ENCODE measurements at regions not wholly inside any gene's neighbourhood (a gene's known extent, or its start where the extent isn't known, plus 50 kb on each side); places are given as distances from the start of the nearest gene placed in this dataset.
A peak's percentile ranks its signal among the peaks of the same experiment; 100 is the strongest.

DNA sequence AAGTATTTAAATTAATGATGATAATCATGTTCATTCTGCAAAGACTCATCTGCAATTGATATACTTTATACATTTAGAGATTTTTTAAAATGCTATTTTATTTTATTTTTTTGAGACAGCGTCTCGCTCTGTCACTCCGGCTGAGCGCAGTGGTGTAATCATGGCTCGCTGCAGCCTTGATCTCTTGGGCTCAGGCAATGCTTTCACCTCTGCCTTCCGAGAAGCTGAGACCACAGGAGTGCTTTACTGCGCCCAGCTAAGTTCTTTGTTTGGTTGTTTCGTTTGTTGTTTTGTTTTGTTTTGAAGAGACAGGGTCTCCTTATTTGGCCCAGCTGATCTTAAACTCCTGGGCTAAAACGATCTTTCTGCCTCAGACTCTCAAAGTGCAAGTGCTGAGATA, 1541.0 kb downstream of the PCDH7 start (continued):
- TF ChIP-seq, protein P1, sequence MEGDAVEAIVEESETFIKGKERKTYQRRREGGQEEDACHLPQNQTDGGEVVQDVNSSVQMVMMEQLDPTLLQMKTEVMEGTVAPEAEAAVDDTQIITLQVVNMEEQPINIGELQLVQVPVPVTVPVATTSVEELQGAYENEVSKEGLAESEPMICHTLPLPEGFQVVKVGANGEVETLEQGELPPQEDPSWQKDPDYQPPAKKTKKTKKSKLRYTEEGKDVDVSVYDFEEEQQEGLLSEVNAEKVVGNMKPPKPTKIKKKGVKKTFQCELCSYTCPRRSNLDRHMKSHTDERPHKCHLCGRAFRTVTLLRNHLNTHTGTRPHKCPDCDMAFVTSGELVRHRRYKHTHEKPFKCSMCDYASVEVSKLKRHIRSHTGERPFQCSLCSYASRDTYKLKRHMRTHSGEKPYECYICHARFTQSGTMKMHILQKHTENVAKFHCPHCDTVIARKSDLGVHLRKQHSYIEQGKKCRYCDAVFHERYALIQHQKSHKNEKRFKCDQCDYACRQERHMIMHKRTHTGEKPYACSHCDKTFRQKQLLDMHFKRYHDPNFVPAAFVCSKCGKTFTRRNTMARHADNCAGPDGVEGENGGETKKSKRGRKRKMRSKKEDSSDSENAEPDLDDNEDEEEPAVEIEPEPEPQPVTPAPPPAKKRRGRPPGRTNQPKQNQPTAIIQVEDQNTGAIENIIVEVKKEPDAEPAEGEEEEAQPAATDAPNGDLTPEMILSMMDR (IDR thresholded peaks at IDR 0.05) = no peak
- TF ChIP-seq ESRRA (IDR thresholded peaks at IDR 0.05; ENCODE audit: borderline replicate concordance, low read length) = no peak

- ChIA-PET POLR2A (no interaction called here), CTCF (no interaction called here)
- H3K9me3 ChIP-seq = no peaks in the 10 kb centered on the region
- no peak overlapping the region for H3K27ac ChIP-seq
- no peak overlapping the region for H3K4me3 ChIP-seq
- no peaks in the 10 kb centered on the region for H3K4me1 ChIP-seq
- 11% methylated on average over 1 of the region's 1 CpG for WGBS (ENCODE audit: missing lambda C conversion rate)
- TF ChIP-seq RAD21 (conservative IDR thresholded peaks at IDR 0.05 in 1 of 2, IDR thresholded peaks at IDR 0.05 in 1 of 2) = peak in 1 of 2 experiments; percentile 11; a peak in 1 of 5 replicates
- no peak for TF ChIP-seq EHF (CRISPR knock-in tag; IDR thresholded peaks at IDR 0.05)
- H3K4me2 ChIP-seq = no peak overlapping the region
- DNase-seq (ENCODE audit: low read depth in 1 of 2, low spot score in 1 of 2) (peak in 1 of 2 experiments; percentile 0), ATAC-seq (no peak), FAIRE-seq (no peak)
These were observed 1548.7 kb downstream of the PCDH7 start for GRCh38 chr4:32268863-32269262.

DNA sequence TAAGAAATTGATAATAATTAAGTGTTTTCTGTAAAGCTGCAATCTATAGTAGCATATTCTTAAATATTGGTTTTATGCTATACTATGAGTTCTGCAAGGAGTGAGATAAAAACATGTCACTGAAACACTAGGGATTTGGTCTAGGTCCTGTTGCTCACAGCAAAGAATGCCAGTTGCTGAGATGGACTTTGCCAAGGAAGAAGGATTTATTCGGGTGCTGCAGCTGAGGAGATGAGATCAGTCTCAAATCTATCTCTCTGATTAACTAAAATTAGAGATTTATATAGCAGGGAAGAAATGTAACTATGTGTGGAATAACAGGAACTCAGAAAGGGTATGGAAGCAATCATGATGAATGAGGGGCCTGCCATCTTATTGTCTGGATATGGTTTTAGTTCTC, 1569.9 kb downstream of the PCDH7 start:
- H3K9me3 ChIP-seq = no peaks in the 10 kb centered on the region
- H3K4me2 ChIP-seq = no peak overlapping the region
- WGBS (ENCODE audit: missing lambda C conversion rate) = 6% methylated on average over 1 of the region's 1 CpG
- H3K4me3 ChIP-seq = no peak overlapping the region
- TF ChIP-seq CBX2 (IDR thresholded peaks at IDR 0.05; ENCODE audit: borderline replicate concordance, low read depth) (no peak), FOXS1 (CRISPR knock-in tag; IDR thresholded peaks at IDR 0.05) (no peak), ESRRA (IDR thresholded peaks at IDR 0.05; ENCODE audit: borderline replicate concordance, low read length) (no peak), E2F6 (IDR thresholded peaks at IDR 0.05; ENCODE audit: borderline replicate concordance, low read depth) (no peak), CBX8 (IDR thresholded peaks at IDR 0.05) (no peak), HDAC2 (IDR thresholded peaks at IDR 0.05) (no peak), JUNB (IDR thresholded peaks at IDR 0.05) (no peak), NPAS2 (CRISPR knock-in tag; IDR thresholded peaks at IDR 0.05; ENCODE audit: borderline replicate concordance) (no peak), EHF (CRISPR knock-in tag; IDR thresholded peaks at IDR 0.05) (no peak), RFX5 (IDR thresholded peaks at IDR 0.05) (no peak), NR3C1 (IDR thresholded peaks at IDR 0.05) (no peak), HOXA7 (CRISPR knock-in tag; IDR thresholded peaks at IDR 0.05) (no peak)
- no peak overlapping the region for H3K27ac ChIP-seq
- ChIA-PET CTCF (no interaction called here), POLR2A (no interaction called here)
- no peak for ATAC-seq
- DNase-seq (ENCODE audit: low read depth in 1 of 2, low spot score in 1 of 2) = no peak
- H3K4me1 ChIP-seq = no peaks in the 10 kb centered on the region
- FAIRE-seq = no peak

DNA sequence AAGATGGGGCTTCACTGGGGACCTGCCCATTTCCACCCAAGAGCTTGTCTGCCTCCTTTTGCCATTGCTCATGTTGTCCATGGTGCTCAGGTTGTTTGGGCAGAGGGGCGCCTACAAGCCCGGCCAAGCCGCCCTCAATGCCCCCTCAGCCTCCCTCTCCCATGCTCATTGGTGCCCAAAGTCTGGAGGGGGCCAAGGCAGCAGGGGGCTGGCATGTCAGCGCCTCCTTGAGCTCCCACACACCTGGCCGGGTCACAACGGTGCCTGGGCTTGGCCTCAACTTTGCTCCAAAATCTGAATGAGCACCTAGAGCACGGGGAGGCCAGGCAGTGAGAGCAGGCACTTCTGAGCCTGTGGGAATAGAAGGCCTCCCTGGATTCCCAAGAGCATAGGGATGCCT, 1598.8 kb downstream of the PCDH7 start:
- TF ChIP-seq HDAC2 (IDR thresholded peaks at IDR 0.05) = no peak
- TF ChIP-seq, protein P2, sequence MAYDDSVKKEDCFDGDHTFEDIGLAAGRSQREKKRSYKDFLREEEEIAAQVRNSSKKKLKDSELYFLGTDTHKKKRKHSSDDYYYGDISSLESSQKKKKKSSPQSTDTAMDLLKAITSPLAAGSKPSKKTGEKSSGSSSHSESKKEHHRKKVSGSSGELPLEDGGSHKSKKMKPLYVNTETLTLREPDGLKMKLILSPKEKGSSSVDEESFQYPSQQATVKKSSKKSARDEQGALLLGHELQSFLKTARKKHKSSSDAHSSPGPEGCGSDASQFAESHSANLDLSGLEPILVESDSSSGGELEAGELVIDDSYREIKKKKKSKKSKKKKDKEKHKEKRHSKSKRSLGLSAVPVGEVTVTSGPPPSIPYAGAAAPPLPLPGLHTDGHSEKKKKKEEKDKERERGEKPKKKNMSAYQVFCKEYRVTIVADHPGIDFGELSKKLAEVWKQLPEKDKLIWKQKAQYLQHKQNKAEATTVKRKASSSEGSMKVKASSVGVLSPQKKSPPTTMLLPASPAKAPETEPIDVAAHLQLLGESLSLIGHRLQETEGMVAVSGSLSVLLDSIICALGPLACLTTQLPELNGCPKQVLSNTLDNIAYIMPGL (CRISPR knock-in tag; IDR thresholded peaks at IDR 0.05; ENCODE audit: borderline replicate concordance) = no peak
- no peak for TF ChIP-seq NPAS2 (CRISPR knock-in tag; IDR thresholded peaks at IDR 0.05; ENCODE audit: borderline replicate concordance)
- TF ChIP-seq, protein P1 (IDR thresholded peaks at IDR 0.05) = no peak
- TF ChIP-seq TFCP2L1 (CRISPR knock-in tag; IDR thresholded peaks at IDR 0.05) = no peak
- TF ChIP-seq ZNF302 (CRISPR knock-in tag; IDR thresholded peaks at IDR 0.05) = no peak
- TF ChIP-seq JUN (IDR thresholded peaks at IDR 0.05) = no peak
- TF ChIP-seq RAD21 (conservative IDR thresholded peaks at IDR 0.05 in 1 of 2, IDR thresholded peaks at IDR 0.05 in 1 of 2) = no peak
- no peak for TF ChIP-seq JUNB (IDR thresholded peaks at IDR 0.05)
- TF ChIP-seq, protein P3, sequence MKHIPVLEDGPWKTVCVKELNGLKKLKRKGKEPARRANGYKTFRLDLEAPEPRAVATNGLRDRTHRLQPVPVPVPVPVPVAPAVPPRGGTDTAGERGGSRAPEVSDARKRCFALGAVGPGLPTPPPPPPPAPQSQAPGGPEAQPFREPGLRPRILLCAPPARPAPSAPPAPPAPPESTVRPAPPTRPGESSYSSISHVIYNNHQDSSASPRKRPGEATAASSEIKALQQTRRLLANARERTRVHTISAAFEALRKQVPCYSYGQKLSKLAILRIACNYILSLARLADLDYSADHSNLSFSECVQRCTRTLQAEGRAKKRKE (CRISPR knock-in tag; IDR thresholded peaks at IDR 0.05; ENCODE audit: low read depth) = no peak
- TF ChIP-seq ESRRA (IDR thresholded peaks at IDR 0.05; ENCODE audit: borderline replicate concordance, low read length) = no peak
- TF ChIP-seq BCL3 (IDR thresholded peaks at IDR 0.05) = no peak
- no peak for TF ChIP-seq E2F6 (IDR thresholded peaks at IDR 0.05; ENCODE audit: borderline replicate concordance, low read depth)
- Histone ChIP-seq H3K27ac (no peak overlapping the region), H3K4me1 (no peaks in the 10 kb centered on the region), H3K4me2 (no peak overlapping the region), H3K4me3 (no peak overlapping the region), H3K9me3 (no peaks in the 10 kb centered on the region)
- DNase-seq (ENCODE audit: low read depth in 1 of 2, low spot score in 1 of 2) = no peak
- ATAC-seq = no peak
- 17% methylated on average over 1 of the region's 7 CpGs for WGBS (ENCODE audit: missing lambda C conversion rate)
- no peak for FAIRE-seq
- ChIA-PET POLR2A (no interaction called here), CTCF (no interaction called here)
